CD14-positive monocyte (primary cell): ENCODE measurements at regions not wholly inside any gene's neighbourhood (a gene's known extent, or its start where the extent isn't known, plus 50 kb on each side); places are given as distances from the start of the nearest gene placed in this dataset.

ENCODE experiments used
- DNase-seq, 3 donors: peaks; one replicate each; pipeline ENCODE4 v3.0.0-alpha.2; 2011 to 2022
- H2AFZ ChIP-seq: 2 replicates; pipeline ENCODE4 v1.6.0; 2012; ENCODE audit warnings: mild to moderate bottlenecking, low read depth, low read length, inconsistent platforms; ENCODE audit not compliant: insufficient read depth, poor library complexity, severe bottlenecking
- H3K27ac ChIP-seq, 2 donors: 1 replicate in 1 of 2; 2 replicates in 1 of 2; pipeline ENCODE4 v1.5.1; 2012 to 2013; ENCODE audit warnings: low read length in 2 of 2, control low read depth in 1 of 2, inconsistent platforms in 1 of 2, low read depth in 1 of 2, mild to moderate bottlenecking in 1 of 2
- H3K27me3 ChIP-seq, 2 donors: one replicate each; pipeline versions ENCODE4 v1.6.0 to v1.6.1; 2011 to 2013; ENCODE audit warnings: low read length in 2 of 2; ENCODE audit not compliant: control insufficient read depth in 2 of 2, insufficient read depth in 2 of 2
- H3K36me3 ChIP-seq, 2 donors: replicated peaks in 1 of 2; 1 replicate in 1 of 2; 2 replicates in 1 of 2; pipeline versions ENCODE4 v1.5.1 to v1.6.1; 2012 to 2013; ENCODE audit warnings: low read length in 2 of 2, control low read depth in 1 of 2, inconsistent platforms in 1 of 2, mild to moderate bottlenecking in 1 of 2; ENCODE audit not compliant: insufficient read depth in 2 of 2, control insufficient read depth in 1 of 2
- H3K4me1 ChIP-seq, 2 donors: 1 replicate in 1 of 2; 2 replicates in 1 of 2; pipeline versions ENCODE4 v1.5.1 to v1.6.1; 2012 to 2013; ENCODE audit warnings: low read length in 2 of 2, control low read depth in 1 of 2, inconsistent platforms in 1 of 2, mild to moderate bottlenecking in 1 of 2, moderate library complexity in 1 of 2; ENCODE audit not compliant: insufficient read depth in 2 of 2, control insufficient read depth in 1 of 2
- H3K4me2 ChIP-seq: replicated peaks from 2 replicates; pipeline ENCODE3; 2012; ENCODE audit warnings: low read length, moderate library complexity, mild to moderate bottlenecking; ENCODE audit not compliant: poor library complexity, severe bottlenecking; ENCODE audit errors: extremely low read depth
- H3K4me3 ChIP-seq, 3 experiments: fragments of 200-600 bp in 1 of 3; sonication (generic) in 1 of 3; replicated peaks in 1 of 3; 1 replicate in 2 of 3; 2 replicates in 1 of 3; pipeline ENCODE4 v1.5.1; 2011 to 2013; ENCODE audit warnings: low read length in 3 of 3, mild to moderate bottlenecking in 3 of 3, control low read depth in 2 of 3, low read depth in 2 of 3, inconsistent platforms in 1 of 3, moderate library complexity in 1 of 3
- H3K79me2 ChIP-seq: 2 replicates; pipeline ENCODE4 v1.6.0; 2012; ENCODE audit warnings: mild to moderate bottlenecking, control low read depth, inconsistent platforms, low read length, moderate library complexity; ENCODE audit not compliant: insufficient read depth
- H3K9ac ChIP-seq: 2 replicates; pipeline ENCODE4 v1.6.0; 2017; ENCODE audit warnings: low read length, mild to moderate bottlenecking; ENCODE audit not compliant: insufficient read depth, poor library complexity, severe bottlenecking
- H3K9me3 ChIP-seq, 2 donors: replicated peaks in 1 of 2; 1 replicate in 1 of 2; 2 replicates in 1 of 2; pipeline versions ENCODE4 v1.5.1 to v1.6.1; 2012 to 2013; ENCODE audit warnings: low read length in 2 of 2, control low read depth in 1 of 2; ENCODE audit not compliant: control insufficient read depth in 1 of 2, insufficient read depth in 1 of 2
- H4K20me1 ChIP-seq: 2 replicates; pipeline ENCODE4 v1.6.0; 2012; ENCODE audit warnings: mild to moderate bottlenecking, low read length, control low read depth, moderate library complexity; ENCODE audit not compliant: insufficient read depth
- H3K27ac Mint-ChIP-seq, 7 donors: one replicate each; pipeline ENCODE4 v1.8.0; 2020; ENCODE audit warnings: mild to moderate bottlenecking in 7 of 7, mixed read lengths in 7 of 7, moderate library complexity in 6 of 7, inconsistent platforms in 2 of 7
- H3K27me3 Mint-ChIP-seq, 3 donors: one replicate each; pipeline ENCODE4 v1.8.0; 2021 to 2022; ENCODE audit warnings: low read depth in 3 of 3, mild to moderate bottlenecking in 3 of 3, mixed read lengths in 3 of 3, moderate library complexity in 3 of 3, inconsistent platforms in 1 of 3
- H3K36me3 Mint-ChIP-seq, 2 donors: one replicate each; pipeline ENCODE4 v1.8.0; 2020; ENCODE audit warnings: mixed read lengths in 2 of 2, inconsistent platforms in 1 of 2, mild to moderate bottlenecking in 1 of 2
- H3K4me1 Mint-ChIP-seq: one replicate; pipeline ENCODE4 v1.8.0; 2020; ENCODE audit warnings: mild to moderate bottlenecking, mixed read lengths
- H3K4me3 Mint-ChIP-seq, 2 donors: one replicate each; pipeline ENCODE4 v1.8.0; 2020; ENCODE audit warnings: mild to moderate bottlenecking in 2 of 2, mixed read lengths in 2 of 2, moderate library complexity in 1 of 2
- H3K9me3 Mint-ChIP-seq, 7 donors: one replicate each; pipeline ENCODE4 v1.8.0; 2020 to 2022; ENCODE audit warnings: mixed read lengths in 7 of 7, mild to moderate bottlenecking in 6 of 7, moderate library complexity in 6 of 7, inconsistent platforms in 2 of 7
- CTCF ChIP-seq: fragments of 200-600 bp; IDR thresholded peaks from one replicate; pipeline ENCODE4 v1.8.0; 2022; ENCODE audit warnings: antibody characterized with exemption, mild to moderate bottlenecking
- WGBS: methylation state at CpG from one replicate; pipeline ENCODE4 v1.1.5; 2013; ENCODE audit warnings: missing lambda C conversion rate; ENCODE audit not compliant: insufficient coverage; 5-methylcytosine and 5-hydroxymethylcytosine counted together
- intact Hi-C, 2 donors: fragments of 100-400 bp; cut with micrococcal nuclease; formaldehyde crosslinking; loops; one replicate each; pipeline versions ENCODE4 v1.15.0 to v1.15.1; 2023

DNA sequence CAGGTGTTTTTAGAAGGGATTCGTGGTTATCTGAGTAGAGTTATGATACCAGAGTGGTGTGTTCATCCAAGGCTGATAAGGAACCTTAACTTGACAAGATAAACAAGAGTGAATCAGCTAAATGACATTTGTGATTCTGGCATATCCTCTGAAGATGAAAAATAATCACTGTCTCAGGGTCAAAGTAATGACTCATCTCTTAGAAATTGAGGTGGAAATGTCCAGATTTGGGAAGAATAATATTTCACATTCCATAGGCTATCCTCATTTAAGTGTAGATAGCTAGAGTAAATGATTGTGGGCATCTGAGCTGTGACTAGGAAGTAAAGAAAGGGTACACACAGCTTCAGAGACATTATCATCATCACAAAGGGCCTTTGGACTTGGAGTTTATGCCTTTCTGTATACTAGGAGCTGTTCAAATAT, 255.7 kb downstream of the GJA1 start:
- TF ChIP-seq CTCF, result no peak
- no peak overlapping the region for H3K27ac ChIP-seq
- H3K4me2 ChIP-seq, result no peak overlapping the region
- no peaks in the 10 kb centered on the region for H3K79me2 ChIP-seq
- no peak overlapping the region for H2AFZ ChIP-seq
- no peaks in the 10 kb centered on the region for H4K20me1 ChIP-seq
- Mint-ChIP-seq H3K9me3 (peaks cover 0 to 4% (median 0%) of the 10 kb centered on the region in 7 donors), H3K4me3 (no peak overlapping the region), H3K27me3 (no peaks in the 10 kb centered on the region), H3K4me1 (no peaks in the 10 kb centered on the region), H3K27ac (no peak overlapping the region), H3K36me3 (no peaks in the 10 kb centered on the region)
- H3K9me3 ChIP-seq, result peaks cover 0 to 3% of the 10 kb centered on the region in 2 donors
- 86% methylated on average over 1 of the region's 1 CpG for WGBS
- intact Hi-C loops, result no loop called here
- no peak overlapping the region for H3K9ac ChIP-seq
- no peaks in the 10 kb centered on the region for H3K27me3 ChIP-seq
- H3K36me3 ChIP-seq, result no peaks in the 10 kb centered on the region
- H3K4me1 ChIP-seq, result no peaks in the 10 kb centered on the region
- no peak overlapping the region for H3K4me3 ChIP-seq
- no peak for DNase-seq

DNA sequence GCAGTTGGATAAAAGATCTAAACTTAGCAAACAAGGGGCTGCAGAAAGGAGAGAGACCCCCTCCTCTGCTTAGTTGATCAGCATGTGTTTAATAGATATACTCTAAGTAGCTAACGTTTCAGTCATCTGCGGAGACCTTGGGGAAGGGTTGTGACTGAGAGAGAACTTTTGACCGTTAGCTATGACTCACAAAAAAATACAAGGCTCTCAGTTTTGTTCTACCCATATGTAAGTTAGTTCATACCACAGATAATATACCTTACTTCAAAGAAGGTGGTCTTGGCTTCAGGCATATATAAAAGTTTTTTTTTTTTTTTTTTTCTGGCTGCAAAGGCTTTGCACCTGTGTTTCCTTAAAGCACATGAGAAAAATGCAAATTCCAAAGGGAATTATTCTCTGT, 258.9 kb downstream of the GJA1 start:
- Mint-ChIP-seq H3K4me1 (no peaks in the 10 kb centered on the region), H3K9me3 (no peaks in the 10 kb centered on the region), H3K36me3 (no peaks in the 10 kb centered on the region), H3K27me3 (no peaks in the 10 kb centered on the region), H3K27ac (no peak overlapping the region), H3K4me3 (no peak overlapping the region)
- no peaks in the 10 kb centered on the region for H3K79me2 ChIP-seq
- H3K4me3 ChIP-seq, result no peak overlapping the region
- no peak overlapping the region for H3K9ac ChIP-seq
- H2AFZ ChIP-seq, result no peak overlapping the region
- H3K27me3 ChIP-seq, result no peaks in the 10 kb centered on the region
- WGBS, result no CpG with 5 or more reads among the region's 3 CpGs
- H3K4me2 ChIP-seq, result no peak overlapping the region
- H3K27ac ChIP-seq, result no peak overlapping the region
- H3K9me3 ChIP-seq, result no peaks in the 10 kb centered on the region
- no peaks in the 10 kb centered on the region for H4K20me1 ChIP-seq
- intact Hi-C loops, result no loop called here
- H3K36me3 ChIP-seq, result no peaks in the 10 kb centered on the region
- H3K4me1 ChIP-seq, result no peaks in the 10 kb centered on the region
- TF ChIP-seq CTCF, result no peak
- DNase-seq, result no peak
